ENCODE measurements at regions not wholly inside any gene's neighbourhood (a gene's known extent, or its start where the extent isn't known, plus 50 kb on each side); places are given as distances from the start of the nearest gene placed in this dataset.

GRCh38 chr11:112565551-112565950 lies 304.9 kb upstream of the PLET1 start:
- Histone ChIP-seq H2BK20ac (ENCODE audit: low read depth, low read length) (no peak overlapping the region), H3K9me3 (ENCODE audit: control insufficient read depth, insufficient read depth, low read length) (no peaks in the 10 kb centered on the region), H2AK9ac (replicated peaks; ENCODE audit: low read depth, low read length, poor library complexity) (no peak overlapping the region), H3K9ac (ENCODE audit: low read depth, low read length) (no peak overlapping the region), H4K91ac (ENCODE audit: insufficient read depth, low read depth, low read length) (no peak overlapping the region), H2AK5ac (ENCODE audit: low read depth, low read length) (no peak overlapping the region), H3K4ac (ENCODE audit: low read depth, low read length) (no peak overlapping the region), H4K20me1 (ENCODE audit: insufficient read depth, low read length) (no peaks in the 10 kb centered on the region), H3K9me1 (ENCODE audit: insufficient read depth, low read length) (0 out of 2 replicates have a peak, but pooled peaks cover 2% of the 10 kb centered on the region), H3K14ac (replicated peaks; ENCODE audit: low read depth, low read length) (no peak overlapping the region), H3K18ac (ENCODE audit: low read depth, low read length) (no peak overlapping the region), H3K4me3 (ENCODE audit: insufficient read depth, low read depth, low read length) (no peak overlapping the region), H3K4me1 (ENCODE audit: control insufficient read depth, insufficient read depth, low read length) (peaks cover 2% of the 10 kb centered on the region; the same call in 1 of the 2 replicates), H2BK5ac (ENCODE audit: low read depth, low read length, poor library complexity, severe bottlenecking) (no peak overlapping the region), H3K36me3 (ENCODE audit: control insufficient read depth, insufficient read depth, low read length) (no peaks in the 10 kb centered on the region), H3K27me3 (ENCODE audit: control insufficient read depth, insufficient read depth, low read length) (peaks cover 28% of the 10 kb centered on the region), H3K56ac (ENCODE audit: extremely low read depth, insufficient read depth, low read length) (no peak overlapping the region), H2AFZ (replicated peaks; ENCODE audit: low read length, poor library complexity) (no peak overlapping the region), H3K4me2 (ENCODE audit: low read depth, low read length) (no peak overlapping the region), H4K8ac (ENCODE audit: low read depth in 2 of 2, low read length in 2 of 2) (no peak overlapping the region), H3K23ac (ENCODE audit: low read depth, low read length) (no peak overlapping the region), H4K5ac (ENCODE audit: low read depth, low read length) (no peak overlapping the region), H3K27ac (ENCODE audit: insufficient read depth, low read length) (no peak overlapping the region), H2BK15ac (ENCODE audit: low read depth, low read length) (no peak overlapping the region), H3K79me1 (ENCODE audit: low read depth in 1 of 2, low read length in 2 of 2) (no peaks in the 10 kb centered on the region), H2BK120ac (ENCODE audit: low read depth, low read length) (no peak overlapping the region)
- ChIA-PET CTCF (interaction anchor here (0.9 to 2.1 kb wide), 3 partner anchors 10 to 724 kb away, joined by 3 to 11 read pairs (median 3); no protein-coding TSS in a partner anchor), POLR2A (ENCODE audit: unreplicated experiment) (no interaction called here)
- dilution Hi-C loops (cut with HindIII; ENCODE audit: low sequenced_read_pairs, unreplicated experiment) (no loop called here), intact Hi-C loops (cut with micrococcal nuclease) (no loop called here), in situ Hi-C loops (cut with MboI; ENCODE audit: low sequenced_read_pairs) (no loop called here)
- BruUV-seq (replicated peaks): no TSS peak
- no peak for ATAC-seq (ENCODE audit: low read depth)
- WGBS, 2 experiments (ENCODE audit: extremely low coverage in 2 of 2, insufficient read length in 1 of 2): 69% methylated on average over 2 of the region's 5 CpGs; no CpG with 5 or more reads in 1 of the 2 experiments
- DNase-seq: no peak
- no peak for TF ChIP-seq MAFK (IDR thresholded peaks at IDR 0.05; ENCODE audit: low read depth, low read length)
- no peak for TF ChIP-seq MAZ (IDR thresholded peaks at IDR 0.05; ENCODE audit: borderline replicate concordance, low read depth, low read length)
- no peak for TF ChIP-seq RFX5 (IDR thresholded peaks at IDR 0.05; ENCODE audit: low read depth, low read length)
- TF ChIP-seq CEBPB (IDR thresholded peaks at IDR 0.05; ENCODE audit: low read depth, low read length): no peak
- TF ChIP-seq POLR2A (IDR thresholded peaks at IDR 0.05; ENCODE audit: low read depth, low read length): no peak
- no peak for TF ChIP-seq CHD1 (IDR thresholded peaks at IDR 0.05; ENCODE audit: low read depth, low read length)
- TF ChIP-seq CTCF (conservative IDR thresholded peaks at IDR 0.05; ENCODE audit: low read depth, low read length): no peak
- no peak for TF ChIP-seq ELK1 (IDR thresholded peaks at IDR 0.05; ENCODE audit: borderline replicate concordance, low read depth, low read length)
- no peak for TF ChIP-seq FOS (IDR thresholded peaks at IDR 0.05; ENCODE audit: low read depth, low read length)
- TF ChIP-seq NFE2L2 (IDR thresholded peaks at IDR 0.05; ENCODE audit: low read depth, low read length): no peak
- no peak for TF ChIP-seq USF2 (IDR thresholded peaks at IDR 0.05; ENCODE audit: low read depth, low read length)
- no peak for TF ChIP-seq BHLHE40 (IDR thresholded peaks at IDR 0.05; ENCODE audit: low read depth, low read length)
- TF ChIP-seq RAD21 (IDR thresholded peaks at IDR 0.05; ENCODE audit: low read length): no peak
- no peak for TF ChIP-seq MXI1 (IDR thresholded peaks at IDR 0.05; ENCODE audit: borderline replicate concordance, low read depth, low read length)
- TF ChIP-seq RCOR1 (IDR thresholded peaks at IDR 0.05; ENCODE audit: insufficient replicate concordance, low read length): no peak
- TF ChIP-seq SMC3 (IDR thresholded peaks at IDR 0.05; ENCODE audit: low read depth, low read length): no peak
